ENCODE measurements at regions not wholly inside any gene's neighbourhood (a gene's known extent, or its start where the extent isn't known, plus 50 kb on each side); places are given as distances from the start of the nearest gene placed in this dataset.

DNA sequence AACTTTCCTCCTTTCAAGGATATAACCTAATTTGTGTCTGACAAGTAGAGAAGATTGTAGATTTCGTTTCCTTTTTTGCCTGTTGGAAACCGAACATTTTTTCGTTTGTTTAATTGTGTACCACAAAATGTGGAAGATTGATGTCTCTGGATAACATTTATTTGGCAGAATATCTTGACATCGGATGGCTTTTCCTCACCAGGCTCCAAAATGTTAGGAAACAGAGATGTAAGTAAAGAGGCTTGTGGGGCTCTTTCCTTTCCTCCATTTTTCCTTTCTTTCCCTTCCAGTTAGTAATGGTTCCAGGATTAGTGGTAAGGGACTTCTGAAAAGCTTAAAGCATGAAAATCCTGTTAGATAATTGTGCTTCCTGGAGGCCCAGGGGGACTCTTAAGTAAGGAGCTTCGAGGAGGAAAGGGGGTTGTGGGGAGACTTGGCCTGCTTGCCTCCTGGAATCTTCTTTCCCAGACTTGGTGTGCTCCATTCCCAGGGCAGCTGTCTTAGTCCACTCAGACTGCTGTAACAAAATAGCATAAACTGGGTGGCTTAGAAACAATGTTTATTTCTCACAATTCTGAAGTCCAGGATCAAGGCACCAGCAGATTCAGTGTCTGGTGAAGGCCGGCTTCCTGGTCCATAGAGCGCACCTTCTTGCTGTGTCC lies 243.1 kb upstream of the PWP1 start:
- TF ChIP-seq, protein P1, sequence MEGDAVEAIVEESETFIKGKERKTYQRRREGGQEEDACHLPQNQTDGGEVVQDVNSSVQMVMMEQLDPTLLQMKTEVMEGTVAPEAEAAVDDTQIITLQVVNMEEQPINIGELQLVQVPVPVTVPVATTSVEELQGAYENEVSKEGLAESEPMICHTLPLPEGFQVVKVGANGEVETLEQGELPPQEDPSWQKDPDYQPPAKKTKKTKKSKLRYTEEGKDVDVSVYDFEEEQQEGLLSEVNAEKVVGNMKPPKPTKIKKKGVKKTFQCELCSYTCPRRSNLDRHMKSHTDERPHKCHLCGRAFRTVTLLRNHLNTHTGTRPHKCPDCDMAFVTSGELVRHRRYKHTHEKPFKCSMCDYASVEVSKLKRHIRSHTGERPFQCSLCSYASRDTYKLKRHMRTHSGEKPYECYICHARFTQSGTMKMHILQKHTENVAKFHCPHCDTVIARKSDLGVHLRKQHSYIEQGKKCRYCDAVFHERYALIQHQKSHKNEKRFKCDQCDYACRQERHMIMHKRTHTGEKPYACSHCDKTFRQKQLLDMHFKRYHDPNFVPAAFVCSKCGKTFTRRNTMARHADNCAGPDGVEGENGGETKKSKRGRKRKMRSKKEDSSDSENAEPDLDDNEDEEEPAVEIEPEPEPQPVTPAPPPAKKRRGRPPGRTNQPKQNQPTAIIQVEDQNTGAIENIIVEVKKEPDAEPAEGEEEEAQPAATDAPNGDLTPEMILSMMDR (IDR thresholded peaks at IDR 0.05; ENCODE audit: extremely low read depth in 1 of 2, insufficient read depth in 1 of 2, low read depth in 1 of 2, low read length in 2 of 2), result no peak
- TF ChIP-seq POLR2AphosphoS5 (IDR thresholded peaks at IDR 0.05; ENCODE audit: insufficient read depth, low read depth, low read length) (no peak), POLR2A (IDR thresholded peaks at IDR 0.05; ENCODE audit: low read depth, low read length) (no peak), EZH2 (IDR thresholded peaks at IDR 0.05; ENCODE audit: borderline replicate concordance, low read depth, low read length, severe bottlenecking) (no peak)
- TF ChIP-seq, protein P2, sequence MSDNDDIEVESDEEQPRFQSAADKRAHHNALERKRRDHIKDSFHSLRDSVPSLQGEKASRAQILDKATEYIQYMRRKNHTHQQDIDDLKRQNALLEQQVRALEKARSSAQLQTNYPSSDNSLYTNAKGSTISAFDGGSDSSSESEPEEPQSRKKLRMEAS (IDR thresholded peaks at IDR 0.05; ENCODE audit: insufficient read depth, insufficient read length), result no peak
